Neural cell (in vitro differentiated cells): ENCODE measurements at regions not wholly inside any gene's neighbourhood (a gene's known extent, or its start where the extent isn't known, plus 50 kb on each side); places are given as distances from the start of the nearest gene placed in this dataset.

Experiments used
- EP300 ChIP-seq: fragments of 450-650 bp; conservative IDR thresholded peaks from 2 replicates; pipeline ENCODE4 v1.6.1; 2014; ENCODE audit warnings: antibody characterized with exemption, mild to moderate bottlenecking, moderate library complexity; ENCODE audit not compliant: poor library complexity, severe bottlenecking
- EZH2 ChIP-seq: fragments of 200-600, 300-800 bp; shearing (Covaris generic), sonication (generic); IDR thresholded peaks from 2 replicates; pipeline ENCODE4 v1.6.1; 2014; ENCODE audit warnings: antibody characterized with exemption, low read length, borderline replicate concordance, mild to moderate bottlenecking; ENCODE audit not compliant: insufficient read depth, poor library complexity, severe bottlenecking
- MXI1 ChIP-seq: fragments of 450-650 bp; conservative IDR thresholded peaks from 2 replicates; pipeline ENCODE4 v1.6.1; 2014; ENCODE audit warnings: antibody characterized with exemption, mild to moderate bottlenecking; ENCODE audit not compliant: poor library complexity, severe bottlenecking
- POLR2AphosphoS5 ChIP-seq: IDR thresholded peaks from 2 replicates; pipeline ENCODE4 v1.6.1; 2012
- RAD21 ChIP-seq: fragments of 450-650 bp; conservative IDR thresholded peaks from 2 replicates; pipeline ENCODE4 v1.6.1; 2014; ENCODE audit warnings: antibody characterized with exemption, mild to moderate bottlenecking, moderate library complexity
- TAF1 ChIP-seq: IDR thresholded peaks from 2 replicates; pipeline ENCODE4 v1.6.1; 2012; ENCODE audit warnings: low read depth
- TF ChIP-seq, protein P1 (sequence below): fragments of 450-650 bp; IDR thresholded peaks from 2 replicates; pipeline ENCODE4 v1.5.1; 2014; ENCODE audit warnings: antibody characterized with exemption, mild to moderate bottlenecking, moderate library complexity; ENCODE audit not compliant: poor library complexity, severe bottlenecking
- TF ChIP-seq, protein P2 (sequence below): IDR thresholded peaks from 2 replicates; pipeline ENCODE4 v1.6.1; 2012; ENCODE audit warnings: borderline replicate concordance

DNA sequence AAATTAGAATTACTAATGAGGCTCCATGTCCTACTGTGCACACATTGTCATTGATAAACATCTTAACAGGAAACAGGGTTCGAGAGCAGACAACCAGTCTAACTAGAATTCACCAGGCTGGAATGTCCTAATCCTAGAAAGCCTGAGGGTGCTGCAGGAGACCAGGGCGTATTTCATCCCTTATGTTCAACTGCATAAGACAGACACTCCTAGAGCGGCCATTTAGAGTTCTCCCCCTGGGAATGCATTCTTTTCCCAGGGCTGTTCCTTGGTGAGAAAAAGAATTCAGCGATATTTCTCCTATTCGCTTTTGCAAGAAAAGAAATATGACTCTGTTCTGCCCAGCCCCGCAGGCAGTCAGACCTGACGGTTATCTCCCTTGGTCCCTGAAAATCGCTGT is 486.0 kb downstream of the REEP3 start:
- TF ChIP-seq, protein P1, sequence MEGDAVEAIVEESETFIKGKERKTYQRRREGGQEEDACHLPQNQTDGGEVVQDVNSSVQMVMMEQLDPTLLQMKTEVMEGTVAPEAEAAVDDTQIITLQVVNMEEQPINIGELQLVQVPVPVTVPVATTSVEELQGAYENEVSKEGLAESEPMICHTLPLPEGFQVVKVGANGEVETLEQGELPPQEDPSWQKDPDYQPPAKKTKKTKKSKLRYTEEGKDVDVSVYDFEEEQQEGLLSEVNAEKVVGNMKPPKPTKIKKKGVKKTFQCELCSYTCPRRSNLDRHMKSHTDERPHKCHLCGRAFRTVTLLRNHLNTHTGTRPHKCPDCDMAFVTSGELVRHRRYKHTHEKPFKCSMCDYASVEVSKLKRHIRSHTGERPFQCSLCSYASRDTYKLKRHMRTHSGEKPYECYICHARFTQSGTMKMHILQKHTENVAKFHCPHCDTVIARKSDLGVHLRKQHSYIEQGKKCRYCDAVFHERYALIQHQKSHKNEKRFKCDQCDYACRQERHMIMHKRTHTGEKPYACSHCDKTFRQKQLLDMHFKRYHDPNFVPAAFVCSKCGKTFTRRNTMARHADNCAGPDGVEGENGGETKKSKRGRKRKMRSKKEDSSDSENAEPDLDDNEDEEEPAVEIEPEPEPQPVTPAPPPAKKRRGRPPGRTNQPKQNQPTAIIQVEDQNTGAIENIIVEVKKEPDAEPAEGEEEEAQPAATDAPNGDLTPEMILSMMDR: no peak
- TF ChIP-seq RAD21: no peak
- TF ChIP-seq EP300: no peak
- TF ChIP-seq EZH2: no peak
- no peak for TF ChIP-seq MXI1
- no peak for TF ChIP-seq POLR2AphosphoS5
- TF ChIP-seq, protein P2, sequence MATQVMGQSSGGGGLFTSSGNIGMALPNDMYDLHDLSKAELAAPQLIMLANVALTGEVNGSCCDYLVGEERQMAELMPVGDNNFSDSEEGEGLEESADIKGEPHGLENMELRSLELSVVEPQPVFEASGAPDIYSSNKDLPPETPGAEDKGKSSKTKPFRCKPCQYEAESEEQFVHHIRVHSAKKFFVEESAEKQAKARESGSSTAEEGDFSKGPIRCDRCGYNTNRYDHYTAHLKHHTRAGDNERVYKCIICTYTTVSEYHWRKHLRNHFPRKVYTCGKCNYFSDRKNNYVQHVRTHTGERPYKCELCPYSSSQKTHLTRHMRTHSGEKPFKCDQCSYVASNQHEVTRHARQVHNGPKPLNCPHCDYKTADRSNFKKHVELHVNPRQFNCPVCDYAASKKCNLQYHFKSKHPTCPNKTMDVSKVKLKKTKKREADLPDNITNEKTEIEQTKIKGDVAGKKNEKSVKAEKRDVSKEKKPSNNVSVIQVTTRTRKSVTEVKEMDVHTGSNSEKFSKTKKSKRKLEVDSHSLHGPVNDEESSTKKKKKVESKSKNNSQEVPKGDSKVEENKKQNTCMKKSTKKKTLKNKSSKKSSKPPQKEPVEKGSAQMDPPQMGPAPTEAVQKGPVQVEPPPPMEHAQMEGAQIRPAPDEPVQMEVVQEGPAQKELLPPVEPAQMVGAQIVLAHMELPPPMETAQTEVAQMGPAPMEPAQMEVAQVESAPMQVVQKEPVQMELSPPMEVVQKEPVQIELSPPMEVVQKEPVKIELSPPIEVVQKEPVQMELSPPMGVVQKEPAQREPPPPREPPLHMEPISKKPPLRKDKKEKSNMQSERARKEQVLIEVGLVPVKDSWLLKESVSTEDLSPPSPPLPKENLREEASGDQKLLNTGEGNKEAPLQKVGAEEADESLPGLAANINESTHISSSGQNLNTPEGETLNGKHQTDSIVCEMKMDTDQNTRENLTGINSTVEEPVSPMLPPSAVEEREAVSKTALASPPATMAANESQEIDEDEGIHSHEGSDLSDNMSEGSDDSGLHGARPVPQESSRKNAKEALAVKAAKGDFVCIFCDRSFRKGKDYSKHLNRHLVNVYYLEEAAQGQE: no peak
- no peak for TF ChIP-seq TAF1
